GM10266 (cell line): ENCODE measurements at regions not wholly inside any gene's neighbourhood (a gene's known extent, or its start where the extent isn't known, plus 50 kb on each side); places are given as distances from the start of the nearest gene placed in this dataset.

Experiments used
- DNase-seq: peaks from one replicate; pipeline ENCODE4 v3.0.0; 2012; ENCODE audit errors: extremely low spot score
- CTCF ChIP-seq: IDR thresholded peaks from 2 replicates; pipeline ENCODE4 v1.5.1; 2012; ENCODE audit warnings: mild to moderate bottlenecking, low read depth; ENCODE audit not compliant: control insufficient read depth, insufficient read depth; ENCODE audit errors: missing control alignments

DNA sequence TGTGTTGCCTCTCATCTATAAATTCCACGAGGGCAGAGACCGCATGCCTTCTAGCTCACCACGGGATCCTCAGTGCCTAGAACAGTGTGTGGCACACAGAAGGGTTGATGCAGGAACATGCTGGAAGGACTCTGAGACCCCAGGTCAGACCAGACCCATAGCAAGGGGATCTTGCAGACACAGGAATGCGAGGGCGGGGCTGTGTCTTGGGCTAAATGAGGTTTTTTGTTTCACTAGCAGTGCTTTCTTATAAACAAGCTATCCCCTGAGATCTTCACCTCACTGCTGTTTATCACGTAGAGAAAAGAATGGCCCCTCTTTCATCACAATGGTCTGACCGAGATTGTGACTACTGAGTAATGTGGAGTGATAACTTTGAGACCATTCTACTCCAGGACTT, 122.4 kb downstream of the IRX2 start:
- no peak for DNase-seq
- no peak for TF ChIP-seq CTCF

DNA sequence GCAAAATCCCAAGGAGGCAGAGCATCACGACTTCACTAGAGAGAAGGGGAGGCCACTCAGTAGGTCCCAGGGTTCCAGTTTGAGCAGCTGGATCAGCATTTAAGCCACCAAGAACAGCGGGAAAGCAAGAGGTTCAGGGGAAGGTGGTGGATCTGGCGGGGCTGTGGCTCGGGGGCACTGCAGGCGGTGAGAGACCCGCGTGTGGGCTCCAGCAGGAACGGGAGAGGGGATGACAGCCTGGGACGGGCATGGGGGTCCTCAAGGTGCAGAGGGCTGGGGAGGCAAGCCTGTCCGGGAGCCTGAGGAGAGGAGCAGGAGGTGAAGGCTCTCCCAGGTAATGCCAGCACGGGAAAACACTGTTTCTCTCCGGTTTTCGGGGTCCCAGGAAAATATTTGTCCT, 123.6 kb downstream of the IRX2 start:
- no peak for TF ChIP-seq CTCF

DNA sequence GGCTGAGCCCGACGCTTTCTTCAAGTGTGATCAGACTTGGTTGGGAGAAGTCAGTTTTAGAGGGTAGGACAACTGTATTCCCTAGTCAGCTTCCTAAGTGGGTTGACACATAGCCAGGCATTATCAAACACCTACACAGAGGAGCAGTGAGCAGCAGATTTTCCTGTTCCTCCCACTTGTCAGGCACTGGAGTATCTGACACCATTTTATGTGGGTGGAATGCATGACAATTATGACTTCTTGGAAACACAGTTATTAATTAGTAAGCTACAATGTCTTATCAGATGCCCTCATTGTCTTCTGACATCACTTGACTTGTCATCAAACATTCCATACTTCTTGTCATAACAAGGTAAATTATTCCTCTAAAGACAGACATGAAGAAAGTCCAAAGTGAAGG, 124.9 kb downstream of the IRX2 start:
- no peak for DNase-seq
- no peak for TF ChIP-seq CTCF

More for the DNA sequence above, 123.6 kb downstream of the IRX2 start:
- no peak for DNase-seq

- TF ChIP-seq CTCF = no peak
- no peak for DNase-seq
Observed at GRCh38 chr5:2622866-2623265, 128.6 kb downstream of the IRX2 start.

- no peak for TF ChIP-seq CTCF
- DNase-seq = no peak
Observed at GRCh38 chr5:2621631-2622030, 129.8 kb downstream of the IRX2 start.

- no peak for DNase-seq
- no peak for TF ChIP-seq CTCF
Observed at GRCh38 chr5:2619216-2619615, 132.3 kb downstream of the IRX2 start.

DNA sequence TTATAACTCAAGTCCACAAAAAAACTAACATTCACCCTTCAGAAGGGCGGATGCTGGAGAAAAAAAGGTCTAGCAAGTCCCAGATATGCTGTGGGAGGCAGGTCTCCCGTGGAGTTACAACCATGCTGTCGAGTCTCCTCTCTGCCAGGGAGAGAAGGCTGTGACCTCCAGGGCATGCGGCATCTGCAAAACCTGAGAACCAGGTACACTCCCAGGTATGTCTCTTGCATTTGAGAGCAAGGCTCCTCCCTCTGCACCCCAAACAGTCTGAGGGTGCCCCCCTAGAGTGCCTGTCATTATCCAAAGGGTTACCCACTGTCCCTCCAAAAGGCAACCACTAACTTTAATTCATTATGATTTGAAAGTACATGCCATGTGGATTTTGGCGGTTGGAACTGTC, 134.0 kb downstream of the IRX2 start:
- no peak for DNase-seq
- no peak for TF ChIP-seq CTCF
